ENCODE measurements at regions not wholly inside any gene's neighbourhood (a gene's known extent, or its start where the extent isn't known, plus 50 kb on each side); places are given as distances from the start of the nearest gene placed in this dataset.

- no peak overlapping the region for H3K27ac ChIP-seq
- intact Hi-C loops (cut with micrococcal nuclease; ENCODE audit: unreplicated experiment): no loop called here
- H3F3A ChIP-seq (ENCODE audit: insufficient read depth, low read depth): no peaks in the 10 kb centered on the region
- H3K9me2 ChIP-seq (ENCODE audit: insufficient read depth): no peaks in the 10 kb centered on the region
- POLR2A ChIA-PET (ENCODE audit: unreplicated experiment): no interaction called here
- TF ChIP-seq CTCF (conservative IDR thresholded peaks at IDR 0.05): no peak
- no peak for TF ChIP-seq EZH2 (IDR thresholded peaks at IDR 0.05; ENCODE audit: low read depth)
- no peaks in the 10 kb centered on the region for H3K27me3 ChIP-seq (ENCODE audit: insufficient read depth, low read depth)
- H3K36me3 ChIP-seq (ENCODE audit: low read depth): no peaks in the 10 kb centered on the region
- no peak overlapping the region for H2AFZ ChIP-seq
- H3K4me3 ChIP-seq: no peak overlapping the region
- no peak for DNase-seq
- no TSS peak for BruUV-seq (replicated peaks)
- no peaks in the 10 kb centered on the region for H4K20me1 ChIP-seq (ENCODE audit: insufficient read depth)
- no peaks in the 10 kb centered on the region for H3K4me1 ChIP-seq (replicated peaks; ENCODE audit: insufficient read depth)
- no peak overlapping the region for H3K4me2 ChIP-seq
- H3K79me2 ChIP-seq (ENCODE audit: low read depth): no peaks in the 10 kb centered on the region
- no peaks in the 10 kb centered on the region for H3K9me3 ChIP-seq (ENCODE audit: insufficient read depth, low read depth)
- CTCF ChIA-PET: no interaction called here
Observed at GRCh38 chr20:55582498-55582897, 422.8 kb downstream of the CBLN4 start.

- H3K79me2 ChIP-seq (ENCODE audit: low read depth): no peaks in the 10 kb centered on the region
- no peaks in the 10 kb centered on the region for H3K9me3 ChIP-seq (ENCODE audit: insufficient read depth, low read depth)
- no peaks in the 10 kb centered on the region for H3F3A ChIP-seq (ENCODE audit: insufficient read depth, low read depth)
- no peaks in the 10 kb centered on the region for H4K20me1 ChIP-seq (ENCODE audit: insufficient read depth)
- intact Hi-C loops (cut with micrococcal nuclease; ENCODE audit: unreplicated experiment): no loop called here
- CTCF ChIA-PET: no interaction called here
- H3K36me3 ChIP-seq (ENCODE audit: low read depth): no peaks in the 10 kb centered on the region
- POLR2A ChIA-PET (ENCODE audit: unreplicated experiment): interaction anchor here (0.6 kb wide), 1 partner anchor 660 kb away, joined by 3 read pairs; no protein-coding TSS in a partner anchor
- H3K4me1 ChIP-seq (replicated peaks; ENCODE audit: insufficient read depth): no peaks in the 10 kb centered on the region
- H3K4me3 ChIP-seq: no peak overlapping the region
- no peak overlapping the region for H2AFZ ChIP-seq
- no peak overlapping the region for H3K4me2 ChIP-seq
- no peaks in the 10 kb centered on the region for H3K9me2 ChIP-seq (ENCODE audit: insufficient read depth)
- no peak overlapping the region for H3K27ac ChIP-seq
- no peaks in the 10 kb centered on the region for H3K27me3 ChIP-seq (ENCODE audit: insufficient read depth, low read depth)
- no TSS peak for BruUV-seq (replicated peaks)
- TF ChIP-seq CTCF (conservative IDR thresholded peaks at IDR 0.05) (no peak), EZH2 (IDR thresholded peaks at IDR 0.05; ENCODE audit: low read depth) (no peak)
- DNase-seq: no peak
Observed at GRCh38 chr20:55581519-55581918, 423.8 kb downstream of the CBLN4 start.

- no peaks in the 10 kb centered on the region for H3K36me3 ChIP-seq (ENCODE audit: low read depth)
- BruUV-seq (replicated peaks): no TSS peak
- no peaks in the 10 kb centered on the region for H4K20me1 ChIP-seq (ENCODE audit: insufficient read depth)
- no peaks in the 10 kb centered on the region for H3F3A ChIP-seq (ENCODE audit: insufficient read depth, low read depth)
- no peaks in the 10 kb centered on the region for H3K9me2 ChIP-seq (ENCODE audit: insufficient read depth)
- CTCF ChIA-PET: no interaction called here
- H3K4me3 ChIP-seq: no peak overlapping the region
- no peaks in the 10 kb centered on the region for H3K9me3 ChIP-seq (ENCODE audit: insufficient read depth, low read depth)
- no peak overlapping the region for H2AFZ ChIP-seq
- H3K4me2 ChIP-seq: no peak overlapping the region
- POLR2A ChIA-PET (ENCODE audit: unreplicated experiment): no interaction called here
- H3K27me3 ChIP-seq (ENCODE audit: insufficient read depth, low read depth): no peaks in the 10 kb centered on the region
- no peak for DNase-seq
- no peak overlapping the region for H3K27ac ChIP-seq
- intact Hi-C loops (cut with micrococcal nuclease; ENCODE audit: unreplicated experiment): no loop called here
- TF ChIP-seq CTCF (conservative IDR thresholded peaks at IDR 0.05) (no peak), EZH2 (IDR thresholded peaks at IDR 0.05; ENCODE audit: low read depth) (no peak)
- H3K79me2 ChIP-seq (ENCODE audit: low read depth): no peaks in the 10 kb centered on the region
- H3K4me1 ChIP-seq (replicated peaks; ENCODE audit: insufficient read depth): no peaks in the 10 kb centered on the region
Observed at GRCh38 chr20:55580475-55580874, 424.8 kb downstream of the CBLN4 start.

Measured in PC-9 (cell line).